GM13976 (cell line): ENCODE measurements at regions not wholly inside any gene's neighbourhood (a gene's known extent, or its start where the extent isn't known, plus 50 kb on each side); places are given as distances from the start of the nearest gene placed in this dataset.
"Not testable (repeated sequence)": the region's sequence is repeated elsewhere in the genome, so short reads cannot be mapped to it uniquely, and the experiment has no call there.

Source experiments
- DNase-seq: peaks from one replicate; pipeline ENCODE4 v3.0.0; 2012; ENCODE audit warnings: low spot score
- CTCF ChIP-seq: IDR thresholded peaks from 2 replicates; pipeline ENCODE4 v1.5.1; 2012; ENCODE audit warnings: borderline replicate concordance, mild to moderate bottlenecking; ENCODE audit not compliant: insufficient read depth; ENCODE audit errors: extremely low read depth, missing control alignments, control extremely low read depth
- in situ Hi-C: fragments of 300-500 bp; cut with MboI; formaldehyde crosslinking; loops from one replicate; pipeline ENCODE4 v1.12.0; 2022; ENCODE audit warnings: low sequenced_read_pairs, mixed read lengths, inconsistent platforms; ENCODE audit not compliant: unreplicated experiment

- TF ChIP-seq CTCF = no peak
- no peak for DNase-seq
- in situ Hi-C loops = no loop called here
Measured at GRCh38 chr2:215793747-215794595, 219.4 kb downstream of the MREG start.

GRCh38 chr2:215791481-215791937 lies 221.8 kb downstream of the MREG start:
- no peak for DNase-seq
- no peak for TF ChIP-seq CTCF
- in situ Hi-C loops = no loop called here

- DNase-seq = no peak
- in situ Hi-C loops = no loop called here
- TF ChIP-seq CTCF = no peak
Measured at GRCh38 chr2:215790523-215791421, 222.6 kb downstream of the MREG start.

- in situ Hi-C loops = no loop called here
- TF ChIP-seq CTCF = no peak
- DNase-seq = no peak
Measured at GRCh38 chr2:215787565-215788178, 225.7 kb downstream of the MREG start.

GRCh38 chr2:215787025-215787424 lies 226.3 kb downstream of the MREG start:
- TF ChIP-seq CTCF = no peak
- DNase-seq = no peak
- in situ Hi-C loops = no loop called here

GRCh38 chr2:215784371-215784783 lies 229.0 kb downstream of the MREG start:
- DNase-seq = no peak
- in situ Hi-C loops = no loop called here
- no peak for TF ChIP-seq CTCF

GRCh38 chr2:215783640-215784039 lies 229.7 kb downstream of the MREG start:
- in situ Hi-C loops, DNase-seq: not testable (repeated sequence)
